Vagina (tissue), 2 donors: ENCODE measurements at regions not wholly inside any gene's neighbourhood (a gene's known extent, or its start where the extent isn't known, plus 50 kb on each side); places are given as distances from the start of the nearest gene placed in this dataset.

Source experiments
- DNase-seq, 2 donors: peaks; one replicate each; pipeline ENCODE4 v3.0.0-alpha.2; 2017; ENCODE audit errors: extremely low spot score in 2 of 2
- H3K27ac ChIP-seq: fragments of 200-600 bp; sonication (generic); one replicate; pipeline ENCODE4 v1.5.1; 2019
- H3K27me3 ChIP-seq: fragments of 200-600 bp; sonication (generic); one replicate; pipeline ENCODE4 v1.5.1; 2019
- H3K36me3 ChIP-seq, 2 donors: fragments of 200-600 bp; sonication (generic); one replicate each; pipeline ENCODE4 v1.5.1; 2017 to 2019
- H3K4me1 ChIP-seq: fragments of 200-600 bp; sonication (generic); one replicate; pipeline ENCODE4 v1.5.1; 2019
- H3K4me3 ChIP-seq, 2 donors: fragments of 200-600 bp; sonication (generic); 1 replicate in 1 of 2; 2 replicates in 1 of 2; pipeline ENCODE4 v1.5.1; 2016 to 2019
- H3K9me3 ChIP-seq: fragments of 200-600 bp; sonication (generic); one replicate; pipeline ENCODE4 v1.5.1; 2019
- POLR2A ChIP-seq, 2 donors: fragments of 450-650 bp; IDR thresholded peaks; one replicate each; pipeline ENCODE4 v1.6.1; 2017; ENCODE audit warnings: antibody characterized with exemption in 2 of 2, mild to moderate bottlenecking in 2 of 2, moderate library complexity in 2 of 2
- POLR2AphosphoS5 ChIP-seq, 2 donors: sonication (generic); formaldehyde crosslinking; IDR thresholded peaks; one replicate each; pipeline ENCODE4 v1.9.0; 2017; ENCODE audit warnings: antibody characterized with exemption in 2 of 2, mild to moderate bottlenecking in 2 of 2, low read depth in 1 of 2; ENCODE audit not compliant: insufficient read depth in 1 of 2
- intact Hi-C: fragments of 100-400 bp; cut with DNase I; formaldehyde crosslinking; loops from one replicate; pipeline ENCODE4 v1.15.1; 2023
- TF ChIP-seq, protein P1 (sequence below), 3 experiments: fragments of 450-650 bp in 2 of 3; fragments of 200-600 bp in 1 of 3; sonication (generic) in 1 of 3; IDR thresholded peaks; one replicate each; pipeline ENCODE4 v1.5.1; 2017 to 2019; ENCODE audit warnings: antibody characterized with exemption in 3 of 3, mild to moderate bottlenecking in 2 of 3, moderate library complexity in 2 of 3

GRCh38 chr7:84547331-84547730 lies 352.7 kb upstream of the SEMA3A start:
- DNase-seq = no peak
- H3K4me3 ChIP-seq = no peak overlapping the region
- H3K27ac ChIP-seq = no peak overlapping the region
- no peaks in the 10 kb centered on the region for H3K27me3 ChIP-seq
- TF ChIP-seq POLR2AphosphoS5 (IDR thresholded peaks at IDR 0.05; ENCODE audit: insufficient read depth in 1 of 2, low read depth in 1 of 2) = no peak
- intact Hi-C loops = no loop called here
- no peaks in the 10 kb centered on the region for H3K36me3 ChIP-seq
- no peaks in the 10 kb centered on the region for H3K9me3 ChIP-seq
- no peaks in the 10 kb centered on the region for H3K4me1 ChIP-seq

DNA sequence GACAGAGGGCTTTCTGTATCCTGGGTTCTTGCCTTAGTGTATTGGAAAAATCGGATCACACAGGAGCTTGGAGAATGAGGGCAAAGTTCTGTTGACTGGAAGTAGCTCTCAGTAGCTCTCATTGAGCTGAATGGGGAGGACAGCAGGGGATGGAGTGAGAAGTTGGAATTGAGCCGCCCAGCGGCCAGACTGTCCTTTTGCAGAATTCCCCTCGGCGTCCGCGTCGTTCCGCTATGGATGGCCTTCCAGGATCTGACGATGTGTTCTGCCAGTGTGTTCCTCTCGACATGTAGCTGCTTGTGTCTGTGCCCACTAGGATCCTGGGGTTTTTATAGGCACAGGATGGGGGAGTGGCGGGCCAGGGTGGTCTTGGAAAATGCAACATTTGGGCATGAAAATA lies 351.8 kb upstream of the SEMA3A start:
- H3K9me3 ChIP-seq = no peaks in the 10 kb centered on the region
- H3K27ac ChIP-seq = no peak overlapping the region
- no peaks in the 10 kb centered on the region for H3K36me3 ChIP-seq
- no peaks in the 10 kb centered on the region for H3K27me3 ChIP-seq
- H3K4me1 ChIP-seq = no peaks in the 10 kb centered on the region
- no peak for DNase-seq
- intact Hi-C loops = no loop called here
- TF ChIP-seq POLR2AphosphoS5 (IDR thresholded peaks at IDR 0.05; ENCODE audit: insufficient read depth in 1 of 2, low read depth in 1 of 2) (no peak), POLR2A (IDR thresholded peaks at IDR 0.05) (no peak)
- TF ChIP-seq, protein P1, sequence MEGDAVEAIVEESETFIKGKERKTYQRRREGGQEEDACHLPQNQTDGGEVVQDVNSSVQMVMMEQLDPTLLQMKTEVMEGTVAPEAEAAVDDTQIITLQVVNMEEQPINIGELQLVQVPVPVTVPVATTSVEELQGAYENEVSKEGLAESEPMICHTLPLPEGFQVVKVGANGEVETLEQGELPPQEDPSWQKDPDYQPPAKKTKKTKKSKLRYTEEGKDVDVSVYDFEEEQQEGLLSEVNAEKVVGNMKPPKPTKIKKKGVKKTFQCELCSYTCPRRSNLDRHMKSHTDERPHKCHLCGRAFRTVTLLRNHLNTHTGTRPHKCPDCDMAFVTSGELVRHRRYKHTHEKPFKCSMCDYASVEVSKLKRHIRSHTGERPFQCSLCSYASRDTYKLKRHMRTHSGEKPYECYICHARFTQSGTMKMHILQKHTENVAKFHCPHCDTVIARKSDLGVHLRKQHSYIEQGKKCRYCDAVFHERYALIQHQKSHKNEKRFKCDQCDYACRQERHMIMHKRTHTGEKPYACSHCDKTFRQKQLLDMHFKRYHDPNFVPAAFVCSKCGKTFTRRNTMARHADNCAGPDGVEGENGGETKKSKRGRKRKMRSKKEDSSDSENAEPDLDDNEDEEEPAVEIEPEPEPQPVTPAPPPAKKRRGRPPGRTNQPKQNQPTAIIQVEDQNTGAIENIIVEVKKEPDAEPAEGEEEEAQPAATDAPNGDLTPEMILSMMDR (IDR thresholded peaks at IDR 0.05) = no peak
- H3K4me3 ChIP-seq = no peak overlapping the region

DNA sequence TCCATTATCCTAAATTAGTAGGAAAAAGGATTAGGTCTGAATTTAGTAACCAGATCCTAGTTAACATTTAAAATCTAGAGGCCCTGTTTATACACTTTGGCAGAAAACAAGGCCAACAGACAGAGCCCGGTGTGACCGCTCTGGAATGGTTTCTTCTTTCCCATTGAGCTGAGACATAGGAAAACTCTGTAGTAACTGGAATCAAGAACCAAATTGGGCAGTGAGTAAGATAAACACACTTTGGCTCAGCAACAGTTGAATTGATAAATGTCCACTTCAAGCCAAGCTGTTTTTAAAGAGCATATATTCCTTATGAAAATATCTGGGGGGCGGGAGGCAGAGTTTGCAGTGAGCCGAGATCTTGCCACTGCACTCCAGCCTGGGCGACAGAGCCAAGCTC lies 343.7 kb upstream of the SEMA3A start:
- TF ChIP-seq POLR2AphosphoS5 (IDR thresholded peaks at IDR 0.05; ENCODE audit: insufficient read depth in 1 of 2, low read depth in 1 of 2) (no peak), POLR2A (IDR thresholded peaks at IDR 0.05) (no peak)
- TF ChIP-seq, protein P1 (IDR thresholded peaks at IDR 0.05) = no peak
- intact Hi-C loops = no loop called here
- no peak overlapping the region for H3K4me3 ChIP-seq
- H3K36me3 ChIP-seq = no peaks in the 10 kb centered on the region
- DNase-seq = no peak
- no peaks in the 10 kb centered on the region for H3K4me1 ChIP-seq
- H3K27me3 ChIP-seq = no peaks in the 10 kb centered on the region
- no peaks in the 10 kb centered on the region for H3K9me3 ChIP-seq
- H3K27ac ChIP-seq = no peak overlapping the region

DNA sequence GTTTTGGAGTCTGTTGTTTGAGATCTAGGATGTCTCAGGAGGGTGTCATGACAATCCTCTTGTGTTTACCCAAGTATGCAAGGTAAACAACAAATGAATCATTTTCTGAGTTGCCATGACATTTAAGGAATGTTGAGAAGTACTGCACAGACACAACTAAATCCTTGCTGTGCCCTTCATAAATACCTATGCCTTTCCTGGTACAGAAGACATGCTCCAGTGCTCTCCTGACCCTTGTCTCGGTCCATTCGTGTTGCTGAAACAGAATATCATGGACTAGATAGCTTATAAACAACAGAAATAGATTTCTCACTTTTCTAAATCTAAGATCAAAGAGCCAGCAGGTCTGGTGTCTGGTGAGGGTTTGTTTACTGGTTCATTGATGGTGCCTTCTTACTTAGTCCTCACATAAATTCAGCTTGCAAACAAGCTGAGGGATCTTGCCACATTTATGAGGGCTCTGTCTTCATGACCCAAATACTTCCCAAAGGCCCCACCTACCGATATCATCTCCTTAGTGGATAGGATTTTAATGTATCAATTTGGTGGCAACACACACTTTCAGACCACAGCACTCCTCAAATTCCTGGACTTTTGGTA lies 341.8 kb upstream of the SEMA3A start:
- H3K27ac ChIP-seq = no peak overlapping the region
- TF ChIP-seq POLR2A (IDR thresholded peaks at IDR 0.05) = no peak
- TF ChIP-seq, protein P1 (IDR thresholded peaks at IDR 0.05) = no peak
- no peak for TF ChIP-seq POLR2AphosphoS5 (IDR thresholded peaks at IDR 0.05; ENCODE audit: insufficient read depth in 1 of 2, low read depth in 1 of 2)
- H3K36me3 ChIP-seq = no peaks in the 10 kb centered on the region
- H3K27me3 ChIP-seq = no peaks in the 10 kb centered on the region
- DNase-seq = no peak
- intact Hi-C loops = no loop called here
- no peak overlapping the region for H3K4me3 ChIP-seq
- no peaks in the 10 kb centered on the region for H3K9me3 ChIP-seq
- no peaks in the 10 kb centered on the region for H3K4me1 ChIP-seq

GRCh38 chr7:84535580-84536270 lies 341.1 kb upstream of the SEMA3A start:
- no peaks in the 10 kb centered on the region for H3K36me3 ChIP-seq
- no peak for DNase-seq
- no peaks in the 10 kb centered on the region for H3K9me3 ChIP-seq
- no peak overlapping the region for H3K27ac ChIP-seq
- H3K27me3 ChIP-seq = no peaks in the 10 kb centered on the region
- intact Hi-C loops = no loop called here
- TF ChIP-seq POLR2A (IDR thresholded peaks at IDR 0.05) = no peak
- TF ChIP-seq, protein P1 (IDR thresholded peaks at IDR 0.05) = no peak
- TF ChIP-seq POLR2AphosphoS5 (IDR thresholded peaks at IDR 0.05; ENCODE audit: insufficient read depth in 1 of 2, low read depth in 1 of 2) = no peak
- no peaks in the 10 kb centered on the region for H3K4me1 ChIP-seq
- no peak overlapping the region for H3K4me3 ChIP-seq
